NB4 (cell line): ENCODE measurements at regions not wholly inside any gene's neighbourhood (a gene's known extent, or its start where the extent isn't known, plus 50 kb on each side); places are given as distances from the start of the nearest gene placed in this dataset.

ENCODE experiments used
- DNase-seq: peaks from one replicate; pipeline ENCODE4 v3.0.0; 2010; ENCODE audit warnings: low read depth
- H3K4me3 ChIP-seq: one replicate; pipeline ENCODE4 v1.5.1; 2011; ENCODE audit warnings: mild to moderate bottlenecking, low read depth, low read length, moderate library complexity
- CTCF ChIP-seq: IDR thresholded peaks from one replicate; pipeline ENCODE4 v1.5.1; 2012; ENCODE audit warnings: low read depth, low read length
- MYC ChIP-seq: IDR thresholded peaks from 2 replicates; pipeline ENCODE4 v1.6.1; 2011; ENCODE audit warnings: low read depth, low read length
- POLR2A ChIP-seq: IDR thresholded peaks from 2 replicates; pipeline ENCODE4 v1.6.1; 2011; ENCODE audit warnings: mild to moderate bottlenecking; ENCODE audit not compliant: insufficient read length; ENCODE audit errors: extremely low read depth
- TF ChIP-seq, protein P1 (sequence below): IDR thresholded peaks from 2 replicates; pipeline ENCODE4 v1.6.1; 2011; ENCODE audit warnings: low read depth, low read length

GRCh38 chr5:171625646-171626045 lies 160.0 kb upstream of the SMIM23 start:
- no peak for DNase-seq
- TF ChIP-seq MYC: no peak
- no peak overlapping the region for H3K4me3 ChIP-seq

DNA sequence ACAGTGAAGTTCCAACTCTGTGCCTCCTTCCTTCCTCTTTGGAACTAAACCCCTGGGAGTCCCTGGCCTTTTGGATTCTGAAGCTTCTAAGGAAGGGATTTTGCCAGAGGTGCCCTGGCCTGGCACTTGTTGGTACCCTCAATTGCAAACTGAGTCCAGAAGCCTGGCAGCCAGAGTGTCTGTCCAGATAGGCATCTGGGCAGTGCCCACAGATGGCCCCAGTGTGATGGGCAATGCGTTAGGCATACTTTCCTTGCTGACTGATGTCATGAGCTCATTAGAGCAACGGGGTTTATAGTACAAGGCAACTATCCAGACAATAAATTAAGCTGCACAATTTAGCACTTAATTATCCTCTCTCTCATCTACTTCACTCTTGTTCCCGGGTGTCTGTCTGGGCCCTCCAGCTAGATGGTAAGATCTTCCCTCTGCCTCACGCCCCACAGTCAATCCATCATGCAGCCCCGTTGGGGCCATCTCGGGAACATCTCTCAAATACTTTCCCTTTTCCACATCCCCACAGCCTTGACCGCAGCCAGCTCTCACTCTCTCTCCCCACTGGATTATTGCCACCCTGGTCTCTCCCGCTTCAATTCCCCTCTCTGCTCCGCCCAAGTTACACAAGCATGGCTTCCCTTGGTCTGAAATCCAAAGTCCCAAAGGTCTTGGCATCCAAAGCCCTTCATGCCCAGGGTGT lies 157.5 kb upstream of the SMIM23 start:
- no peak for DNase-seq
- H3K4me3 ChIP-seq: no peak overlapping the region
- TF ChIP-seq CTCF (no peak), POLR2A (no peak), MYC (no peak)
- TF ChIP-seq, protein P1, sequence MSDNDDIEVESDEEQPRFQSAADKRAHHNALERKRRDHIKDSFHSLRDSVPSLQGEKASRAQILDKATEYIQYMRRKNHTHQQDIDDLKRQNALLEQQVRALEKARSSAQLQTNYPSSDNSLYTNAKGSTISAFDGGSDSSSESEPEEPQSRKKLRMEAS: no peak

DNA sequence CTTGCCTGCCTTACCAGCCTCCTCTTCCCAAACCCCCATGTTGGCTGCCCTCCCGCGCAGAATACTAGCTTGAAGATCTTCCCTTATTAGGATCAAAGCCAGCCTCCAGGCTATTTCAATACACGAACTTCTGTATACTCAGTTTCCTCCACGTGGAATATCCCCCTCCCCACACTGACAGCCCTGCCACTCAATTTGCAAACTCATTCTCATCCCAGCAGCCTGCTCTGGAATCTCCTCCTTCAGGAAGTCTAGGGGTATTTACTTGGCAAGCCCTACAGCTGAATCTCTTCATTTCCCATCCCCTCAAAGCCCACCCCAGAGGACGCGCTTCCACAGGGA lies 157.0 kb upstream of the SMIM23 start:
- no peak overlapping the region for H3K4me3 ChIP-seq
- TF ChIP-seq MYC (no peak), POLR2A (no peak)
- TF ChIP-seq, protein P1: no peak
- no peak for DNase-seq

DNA sequence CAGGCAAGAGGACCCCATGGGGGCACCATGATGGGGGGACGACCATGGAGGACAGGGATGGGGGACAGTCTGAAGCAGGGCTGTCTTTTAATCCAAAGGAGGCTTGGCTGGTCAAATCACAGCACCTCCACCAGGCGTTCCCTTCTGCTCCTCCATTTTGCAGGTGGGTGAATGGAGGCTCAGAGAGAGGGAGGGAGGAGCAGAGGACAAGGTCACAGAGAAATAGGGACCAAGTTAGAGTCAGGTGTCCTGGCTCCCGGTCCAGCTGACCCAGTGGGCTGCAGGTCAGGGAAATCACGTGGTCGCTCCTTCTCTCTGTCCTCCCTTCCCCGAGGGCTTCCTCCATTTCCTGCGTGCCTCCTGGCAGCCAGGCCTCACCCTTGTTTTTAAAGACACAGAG lies 156.4 kb upstream of the SMIM23 start:
- TF ChIP-seq CTCF: no peak
- no peak for TF ChIP-seq MYC
- no peak for TF ChIP-seq POLR2A
- TF ChIP-seq, protein P1: no peak
- H3K4me3 ChIP-seq: no peak overlapping the region
- no peak for DNase-seq

- peak overlapping the region; percentile 25 for H3K4me3 ChIP-seq
- peak; percentile 65 for DNase-seq
- no peak for TF ChIP-seq MYC
- peak; percentile 38 for TF ChIP-seq CTCF
Measured at GRCh38 chr5:171629628-171630349, 155.8 kb upstream of the SMIM23 start.

GRCh38 chr5:171630350-171631065 lies 155.1 kb upstream of the SMIM23 start:
- no peak overlapping the region for H3K4me3 ChIP-seq
- TF ChIP-seq CTCF (no peak), MYC (no peak), POLR2A (no peak)
- TF ChIP-seq, protein P1: no peak
- DNase-seq: no peak
